HEK293 (cell line): ENCODE measurements at regions not wholly inside any gene's neighbourhood (a gene's known extent, or its start where the extent isn't known, plus 50 kb on each side); places are given as distances from the start of the nearest gene placed in this dataset.

Experiments
- MEIS1 ChIP-seq: sonication (generic); formaldehyde crosslinking; IDR thresholded peaks from 2 replicates; pipeline ENCODE4 v1.8.1; 2022; ENCODE audit warnings: missing genetic modification reagents, mild to moderate bottlenecking, borderline replicate concordance
- MZF1 ChIP-seq: fragments of 450-650 bp; formaldehyde crosslinking; IDR thresholded peaks from 2 replicates; pipeline ENCODE4 v1.5.1; 2017; ENCODE audit warnings: missing biosample characterization, missing genetic modification characterization, borderline replicate concordance
- TCF7L2 ChIP-seq: IDR thresholded peaks from 2 replicates; pipeline ENCODE4 v1.6.1; 2011; ENCODE audit warnings: low read depth, mild to moderate bottlenecking, inconsistent platforms, low read length, moderate library complexity, borderline replicate concordance
- ZSCAN16 ChIP-seq: fragments of 450-650 bp; formaldehyde crosslinking; IDR thresholded peaks from 2 replicates; pipeline ENCODE4 v1.5.1; 2016; ENCODE audit warnings: missing biosample characterization, missing genetic modification characterization
- TF ChIP-seq, protein P1 (sequence below): fragments of 450-650 bp; formaldehyde crosslinking; IDR thresholded peaks from 2 replicates; pipeline ENCODE4 v1.5.1; 2016; ENCODE audit warnings: missing biosample characterization, missing genetic modification characterization
- TF ChIP-seq, protein P2 (sequence below): fragments of 450-650 bp; formaldehyde crosslinking; IDR thresholded peaks from 2 replicates; pipeline ENCODE4 v1.5.1; 2016; ENCODE audit warnings: missing biosample characterization, missing genetic modification characterization

DNA sequence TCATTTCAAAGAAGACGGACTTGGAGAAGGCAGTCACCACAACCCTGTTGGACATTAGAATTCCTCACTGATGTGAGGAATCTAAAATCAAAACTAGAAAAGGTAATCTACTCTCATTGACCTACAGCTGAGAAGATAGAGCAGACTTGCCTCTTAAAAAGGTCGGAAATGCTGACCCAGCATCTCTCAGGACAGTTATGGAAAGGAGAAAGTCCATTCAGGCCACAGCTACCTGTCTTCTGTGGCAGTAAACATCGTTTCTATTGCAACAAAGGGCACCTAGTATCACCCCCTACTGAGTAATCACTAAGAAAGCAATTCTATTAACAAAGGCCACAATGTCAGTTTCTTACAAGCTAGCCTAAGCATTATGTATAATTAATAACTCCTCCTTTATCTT, 601.7 kb downstream of the PRELID2 start:
- TF ChIP-seq, protein P1, sequence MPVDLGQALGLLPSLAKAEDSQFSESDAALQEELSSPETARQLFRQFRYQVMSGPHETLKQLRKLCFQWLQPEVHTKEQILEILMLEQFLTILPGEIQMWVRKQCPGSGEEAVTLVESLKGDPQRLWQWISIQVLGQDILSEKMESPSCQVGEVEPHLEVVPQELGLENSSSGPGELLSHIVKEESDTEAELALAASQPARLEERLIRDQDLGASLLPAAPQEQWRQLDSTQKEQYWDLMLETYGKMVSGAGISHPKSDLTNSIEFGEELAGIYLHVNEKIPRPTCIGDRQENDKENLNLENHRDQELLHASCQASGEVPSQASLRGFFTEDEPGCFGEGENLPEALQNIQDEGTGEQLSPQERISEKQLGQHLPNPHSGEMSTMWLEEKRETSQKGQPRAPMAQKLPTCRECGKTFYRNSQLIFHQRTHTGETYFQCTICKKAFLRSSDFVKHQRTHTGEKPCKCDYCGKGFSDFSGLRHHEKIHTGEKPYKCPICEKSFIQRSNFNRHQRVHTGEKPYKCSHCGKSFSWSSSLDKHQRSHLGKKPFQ = no peak
- TF ChIP-seq, protein P2, sequence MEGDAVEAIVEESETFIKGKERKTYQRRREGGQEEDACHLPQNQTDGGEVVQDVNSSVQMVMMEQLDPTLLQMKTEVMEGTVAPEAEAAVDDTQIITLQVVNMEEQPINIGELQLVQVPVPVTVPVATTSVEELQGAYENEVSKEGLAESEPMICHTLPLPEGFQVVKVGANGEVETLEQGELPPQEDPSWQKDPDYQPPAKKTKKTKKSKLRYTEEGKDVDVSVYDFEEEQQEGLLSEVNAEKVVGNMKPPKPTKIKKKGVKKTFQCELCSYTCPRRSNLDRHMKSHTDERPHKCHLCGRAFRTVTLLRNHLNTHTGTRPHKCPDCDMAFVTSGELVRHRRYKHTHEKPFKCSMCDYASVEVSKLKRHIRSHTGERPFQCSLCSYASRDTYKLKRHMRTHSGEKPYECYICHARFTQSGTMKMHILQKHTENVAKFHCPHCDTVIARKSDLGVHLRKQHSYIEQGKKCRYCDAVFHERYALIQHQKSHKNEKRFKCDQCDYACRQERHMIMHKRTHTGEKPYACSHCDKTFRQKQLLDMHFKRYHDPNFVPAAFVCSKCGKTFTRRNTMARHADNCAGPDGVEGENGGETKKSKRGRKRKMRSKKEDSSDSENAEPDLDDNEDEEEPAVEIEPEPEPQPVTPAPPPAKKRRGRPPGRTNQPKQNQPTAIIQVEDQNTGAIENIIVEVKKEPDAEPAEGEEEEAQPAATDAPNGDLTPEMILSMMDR (tag by site-specific recombination) = no peak
- TF ChIP-seq ZSCAN16 = no peak
- TF ChIP-seq MEIS1 = no peak
- TF ChIP-seq TCF7L2 = no peak
- TF ChIP-seq MZF1 (tag by site-specific recombination) = no peak
